HG03066 (cell line): ENCODE measurements at regions not wholly inside any gene's neighbourhood (a gene's known extent, or its start where the extent isn't known, plus 50 kb on each side); places are given as distances from the start of the nearest gene placed in this dataset.
"Not testable (repeated sequence)": the region's sequence is repeated elsewhere in the genome, so short reads cannot be mapped to it uniquely, and the experiment has no call there.

ENCODE experiments used
- ATAC-seq: cut with Tn5 transposase; IDR thresholded peaks from one replicate; pipeline ENCODE4 v1.9.1; 2021; ENCODE audit warnings: low read depth; ENCODE audit not compliant: unreplicated experiment

- ATAC-seq: no peak
Observed at GRCh38 chr11:81655351-81655750, 1078.3 kb downstream of the FAM181B start.

GRCh38 chr11:81647374-81647773 lies 1086.3 kb downstream of the FAM181B start:
- ATAC-seq: no peak

- peak; percentile 92 for ATAC-seq
Observed at GRCh38 chr11:81644239-81644840, 1089.3 kb downstream of the FAM181B start.

GRCh38 chr11:81634483-81634882 lies 1099.2 kb downstream of the FAM181B start:
- no peak for ATAC-seq

GRCh38 chr11:81602508-81602907 lies 1131.2 kb downstream of the FAM181B start:
- no peak for ATAC-seq

GRCh38 chr11:81596704-81597103 lies 1137.0 kb downstream of the FAM181B start:
- ATAC-seq: no peak

GRCh38 chr11:81585390-81585933 lies 1148.2 kb downstream of the FAM181B start:
- no peak for ATAC-seq

- no peak for ATAC-seq
Observed at GRCh38 chr11:81579339-81579738, 1154.3 kb downstream of the FAM181B start.

GRCh38 chr11:81578571-81578970 lies 1155.1 kb downstream of the FAM181B start:
- no peak for ATAC-seq

GRCh38 chr11:81574301-81574700 lies 1159.4 kb downstream of the FAM181B start:
- ATAC-seq: no peak

- ATAC-seq: no peak
Observed at GRCh38 chr11:81573367-81573766, 1160.3 kb downstream of the FAM181B start.

GRCh38 chr11:81570669-81571068 lies 1163.0 kb downstream of the FAM181B start:
- ATAC-seq: no peak

- no peak for ATAC-seq
Observed at GRCh38 chr11:81569999-81570398, 1163.7 kb downstream of the FAM181B start.

GRCh38 chr11:81568918-81569317 lies 1164.7 kb downstream of the FAM181B start:
- no peak for ATAC-seq

- ATAC-seq: no peak
Observed at GRCh38 chr11:81548123-81548522, 1185.5 kb downstream of the FAM181B start.

- ATAC-seq: not testable (repeated sequence)
Observed at GRCh38 chr11:81539806-81540205, 1193.9 kb downstream of the FAM181B start.

- no peak for ATAC-seq
Observed at GRCh38 chr11:81515566-81515965, 1218.1 kb downstream of the FAM181B start.

- ATAC-seq: peak; percentile 83
Observed at GRCh38 chr11:81497202-81497804, 1236.4 kb downstream of the FAM181B start.

- ATAC-seq: no peak
Observed at GRCh38 chr11:81496601-81497000, 1237.1 kb downstream of the FAM181B start.

- no peak for ATAC-seq
Observed at GRCh38 chr11:81495699-81496292, 1237.9 kb downstream of the FAM181B start.

- no peak for ATAC-seq
Observed at GRCh38 chr11:81494431-81494830, 1239.2 kb downstream of the FAM181B start.

- no peak for ATAC-seq
Observed at GRCh38 chr11:81492923-81493445, 1240.7 kb downstream of the FAM181B start.
